H9 (cell line): ENCODE measurements at regions not wholly inside any gene's neighbourhood (a gene's known extent, or its start where the extent isn't known, plus 50 kb on each side); places are given as distances from the start of the nearest gene placed in this dataset.
A peak's percentile ranks its signal among the peaks of the same experiment; 100 is the strongest.

Experiments
- DNase-seq: peaks from one replicate; pipeline ENCODE4 v3.0.0-alpha.2; 2017
- H2AFZ ChIP-seq: one replicate; pipeline ENCODE4 v1.6.1; 2013; ENCODE audit warnings: mild to moderate bottlenecking, low read length, control low read depth, moderate library complexity
- H2AK5ac ChIP-seq: 2 replicates; pipeline ENCODE4 v1.6.1; 2013; ENCODE audit warnings: low read length, control low read depth, mixed read lengths; ENCODE audit not compliant: insufficient read length
- H2BK120ac ChIP-seq: one replicate; pipeline ENCODE4 v1.6.1; 2013; ENCODE audit warnings: low read depth, mild to moderate bottlenecking, low read length, control low read depth, inconsistent platforms; ENCODE audit not compliant: poor library complexity, severe bottlenecking
- H2BK12ac ChIP-seq: 2 replicates; pipeline ENCODE4 v1.6.1; 2013; ENCODE audit warnings: low read length, control low read depth, mixed read lengths, low read depth; ENCODE audit not compliant: insufficient read length
- H2BK15ac ChIP-seq: 2 replicates; pipeline ENCODE4 v1.6.1; 2013; ENCODE audit warnings: low read depth, low read length, control low read depth
- H2BK20ac ChIP-seq: one replicate; pipeline ENCODE4 v1.6.1; 2013; ENCODE audit warnings: low read depth, mild to moderate bottlenecking, low read length, control low read depth, inconsistent platforms; ENCODE audit not compliant: poor library complexity, severe bottlenecking
- H2BK5ac ChIP-seq: 2 replicates; pipeline ENCODE4 v1.6.1; 2013; ENCODE audit warnings: low read length, control low read depth, mixed read lengths; ENCODE audit not compliant: insufficient read length
- H3K14ac ChIP-seq: 2 replicates; pipeline ENCODE4 v1.6.1; 2013; ENCODE audit warnings: low read length, control low read depth; ENCODE audit not compliant: insufficient read depth
- H3K18ac ChIP-seq: 2 replicates; pipeline ENCODE4 v1.6.1; 2013; ENCODE audit warnings: low read depth, mild to moderate bottlenecking, mixed read lengths, low read length, control low read depth; ENCODE audit not compliant: insufficient read length
- H3K23ac ChIP-seq: 2 replicates; pipeline ENCODE4 v1.6.1; 2013; ENCODE audit warnings: low read length, control low read depth, mixed read lengths, low read depth; ENCODE audit not compliant: insufficient read length
- H3K23me2 ChIP-seq: 2 replicates; pipeline ENCODE4 v1.6.1; 2013; ENCODE audit warnings: low read depth, mild to moderate bottlenecking, mixed read lengths, low read length, control low read depth; ENCODE audit not compliant: insufficient read length, poor library complexity, severe bottlenecking
- H3K27ac ChIP-seq: 2 replicates; pipeline ENCODE4 v1.5.1; 2013; ENCODE audit warnings: low read length, control low read depth, mixed read lengths, low read depth; ENCODE audit not compliant: insufficient read length
- H3K27me3 ChIP-seq: 2 replicates; pipeline ENCODE4 v1.6.1; 2013; ENCODE audit warnings: low read length, control low read depth, inconsistent platforms; ENCODE audit not compliant: insufficient read depth
- H3K4ac ChIP-seq: 2 replicates; pipeline ENCODE4 v1.6.1; 2013; ENCODE audit warnings: low read depth, mild to moderate bottlenecking, control low read depth, inconsistent platforms, low read length, moderate library complexity
- H3K4me1 ChIP-seq: 2 replicates; pipeline ENCODE4 v1.6.1; 2013; ENCODE audit warnings: low read length, control low read depth, inconsistent platforms; ENCODE audit not compliant: insufficient read depth
- H3K4me2 ChIP-seq: 2 replicates; pipeline ENCODE4 v1.6.1; 2013; ENCODE audit warnings: low read length, control low read depth, mixed read lengths; ENCODE audit not compliant: insufficient read length, insufficient read depth
- H3K56ac ChIP-seq: 2 replicates; pipeline ENCODE4 v1.6.1; 2013; ENCODE audit warnings: low read depth, mild to moderate bottlenecking, mixed read lengths, low read length, control low read depth; ENCODE audit not compliant: insufficient read length
- H3K79me1 ChIP-seq: 2 replicates; pipeline ENCODE4 v1.6.1; 2013; ENCODE audit warnings: low read depth, mild to moderate bottlenecking, moderate library complexity, low read length, control low read depth, inconsistent platforms; ENCODE audit not compliant: insufficient read depth, poor library complexity, severe bottlenecking
- H3K79me2 ChIP-seq: 2 replicates; pipeline ENCODE4 v1.6.1; 2013; ENCODE audit warnings: low read length, control low read depth, inconsistent platforms; ENCODE audit not compliant: insufficient read depth
- H3K9ac ChIP-seq: 2 replicates; pipeline ENCODE4 v1.6.1; 2013; ENCODE audit warnings: low read length, control low read depth, mixed read lengths; ENCODE audit not compliant: insufficient read length; ENCODE audit errors: extremely low read depth
- H3K9me3 ChIP-seq: one replicate; pipeline ENCODE4 v1.6.1; 2013; ENCODE audit warnings: low read depth, low read length, inconsistent platforms; ENCODE audit not compliant: control insufficient read depth
- H3T11ph ChIP-seq: one replicate; pipeline ENCODE4 v1.6.1; 2013; ENCODE audit warnings: mild to moderate bottlenecking, low read length, control low read depth, inconsistent platforms
- H4K20me1 ChIP-seq: one replicate; pipeline ENCODE4 v1.6.1; 2013; ENCODE audit not compliant: control insufficient read depth, insufficient read length, insufficient read depth
- H4K5ac ChIP-seq: 2 replicates; pipeline ENCODE4 v1.6.1; 2013; ENCODE audit warnings: low read depth, mild to moderate bottlenecking, mixed read lengths, low read length, control low read depth; ENCODE audit not compliant: insufficient read length
- H4K8ac ChIP-seq: replicated peaks from 2 replicates; pipeline ENCODE4 v1.6.1; 2013; ENCODE audit warnings: low read length, control low read depth, mixed read lengths, low read depth; ENCODE audit not compliant: insufficient read length
- H4K91ac ChIP-seq: 2 replicates; pipeline ENCODE4 v1.6.1; 2013; ENCODE audit warnings: low read depth, mild to moderate bottlenecking, moderate library complexity, mixed read lengths, low read length, control low read depth; ENCODE audit not compliant: insufficient read length
- H3K27ac Mint-ChIP-seq, 3 experiments: 2 replicates in 2 of 3; 3 replicates in 1 of 3; pipeline ENCODE4 v1.8.0; 2020 to 2021; ENCODE audit warnings: mixed read lengths in 3 of 3, mild to moderate bottlenecking in 1 of 3, moderate library complexity in 1 of 3
- H3K27me3 Mint-ChIP-seq: 2 replicates; pipeline ENCODE4 v1.8.0; 2021; ENCODE audit warnings: low read depth, mild to moderate bottlenecking, moderate library complexity, mixed read lengths
- H3K36me3 Mint-ChIP-seq, 3 experiments: 2 replicates in 2 of 3; 3 replicates in 1 of 3; pipeline ENCODE4 v1.8.0; 2020 to 2021; ENCODE audit warnings: low read depth in 3 of 3, mixed read lengths in 3 of 3; ENCODE audit not compliant: insufficient read depth in 1 of 3
- H3K4me1 Mint-ChIP-seq, 2 experiments: 2 replicates each; pipeline ENCODE4 v1.8.0; 2020; ENCODE audit warnings: mixed read lengths in 2 of 2
- H3K4me3 Mint-ChIP-seq, 2 experiments: 2 replicates in 1 of 2; 3 replicates in 1 of 2; pipeline ENCODE4 v1.8.0; 2020 to 2021; ENCODE audit warnings: mild to moderate bottlenecking in 2 of 2, mixed read lengths in 2 of 2, moderate library complexity in 1 of 2
- H3K9me3 Mint-ChIP-seq, 2 experiments: 2 replicates in 1 of 2; 3 replicates in 1 of 2; pipeline ENCODE4 v1.8.0; 2020; ENCODE audit warnings: mild to moderate bottlenecking in 2 of 2, mixed read lengths in 2 of 2, moderate library complexity in 1 of 2
- CTCF ChIP-seq: fragments of 200-600 bp; sonication (generic); conservative IDR thresholded peaks from 3 replicates; pipeline ENCODE4 v1.8.0; 2021; ENCODE audit warnings: antibody characterized with exemption, mild to moderate bottlenecking
- WGBS: extraction: QIAGEN DNeasy Blood & Tissue Kit; methylation state at CpG from one replicate; pipeline ENCODE4 v1.1.7; 2013; ENCODE audit warnings: missing lambda C conversion rate, low lambda C conversion rate, mixed read lengths; ENCODE audit not compliant: insufficient read length; ENCODE audit errors: extremely low coverage; 5-methylcytosine and 5-hydroxymethylcytosine counted together

DNA sequence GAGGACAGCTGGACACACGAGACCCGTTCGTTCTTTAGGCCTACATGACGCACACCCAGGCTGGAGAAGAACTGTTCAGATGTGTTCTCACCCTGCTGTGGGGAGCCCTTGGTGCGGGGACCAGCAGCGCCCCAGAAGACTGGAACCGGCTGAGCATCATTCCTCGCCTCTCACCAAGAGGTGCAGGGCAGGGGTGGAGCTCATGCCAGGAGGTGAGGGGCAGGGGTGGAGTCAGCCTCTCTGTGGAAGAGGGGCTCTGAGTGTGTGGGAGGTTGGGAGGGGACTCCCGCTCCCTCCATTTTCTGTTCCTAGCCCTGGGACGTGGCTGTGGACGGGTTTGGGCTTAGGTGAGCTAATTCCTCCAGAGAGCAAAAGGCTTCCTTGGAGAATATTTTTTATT lies 66.0 kb upstream of the SHH start:
- Histone ChIP-seq H3K9me3 (no peaks in the 10 kb centered on the region), H4K20me1 (no peaks in the 10 kb centered on the region), H3K23ac (no peak overlapping the region), H2BK12ac (no peak overlapping the region), H3K14ac (no peak overlapping the region), H4K91ac (no peak overlapping the region), H3K27ac (no peak overlapping the region), H4K8ac (no peak overlapping the region), H3K23me2 (no peaks in the 10 kb centered on the region), H3K56ac (no peak overlapping the region), H3K4me2 (no peak overlapping the region), H2AK5ac (no peak overlapping the region), H3T11ph (no peak overlapping the region), H3K9ac (no peak overlapping the region), H3K27me3 (no peaks in the 10 kb centered on the region), H3K79me1 (no peaks in the 10 kb centered on the region), H2BK120ac (no peak overlapping the region), H3K18ac (no peak overlapping the region), H2BK20ac (no peak overlapping the region), H2BK5ac (no peak overlapping the region), H2AFZ (no peak overlapping the region), H4K5ac (no peak overlapping the region), H3K4me1 (no peaks in the 10 kb centered on the region; the same call in 1 of the 2 replicates), H3K79me2 (no peaks in the 10 kb centered on the region), H3K4ac (no peak overlapping the region), H2BK15ac (no peak overlapping the region)
- Mint-ChIP-seq H3K9me3 (no peaks in the 10 kb centered on the region), H3K27ac (no peak overlapping the region), H3K4me3 (no peak overlapping the region), H3K27me3 (peaks cover 9% of the 10 kb centered on the region), H3K4me1 (peaks cover 3% of the 10 kb centered on the region in 2 experiments; a peak in 2 of 4 replicates), H3K36me3 (no peaks in the 10 kb centered on the region)
- peak; percentile 10 for DNase-seq
- TF ChIP-seq CTCF, result no peak
- no CpG with 5 or more reads among the region's 11 CpGs for WGBS
